ENCODE measurements at regions not wholly inside any gene's neighbourhood (a gene's known extent, or its start where the extent isn't known, plus 50 kb on each side); places are given as distances from the start of the nearest gene placed in this dataset.
"Not testable (repeated sequence)": the region's sequence is repeated elsewhere in the genome, so short reads cannot be mapped to it uniquely, and the experiment has no call there.

GRCh38 chr20:30912661-30913026 is 344.8 kb upstream of the DEFB115 start:
- TF ChIP-seq CTCF (conservative IDR thresholded peaks at IDR 0.05); EZH2 (IDR thresholded peaks at IDR 0.05; ENCODE audit: low read depth): not testable (repeated sequence)

Data from PC-9 (cell line).